Breast epithelium (tissue), 3 donors: ENCODE measurements at regions not wholly inside any gene's neighbourhood (a gene's known extent, or its start where the extent isn't known, plus 50 kb on each side); places are given as distances from the start of the nearest gene placed in this dataset.

Source experiments
- CTCF ChIP-seq, 3 donors: fragments of 450-650 bp; IDR thresholded peaks; one replicate each; pipeline ENCODE4 v1.5.1; 2016 to 2017; ENCODE audit warnings: antibody characterized with exemption in 3 of 3, mild to moderate bottlenecking in 3 of 3, moderate library complexity in 3 of 3
- POLR2AphosphoS5 ChIP-seq, 3 donors: sonication (generic); formaldehyde crosslinking; IDR thresholded peaks; one replicate each; pipeline ENCODE4 v1.6.1; 2017; ENCODE audit warnings: antibody characterized with exemption in 3 of 3

DNA sequence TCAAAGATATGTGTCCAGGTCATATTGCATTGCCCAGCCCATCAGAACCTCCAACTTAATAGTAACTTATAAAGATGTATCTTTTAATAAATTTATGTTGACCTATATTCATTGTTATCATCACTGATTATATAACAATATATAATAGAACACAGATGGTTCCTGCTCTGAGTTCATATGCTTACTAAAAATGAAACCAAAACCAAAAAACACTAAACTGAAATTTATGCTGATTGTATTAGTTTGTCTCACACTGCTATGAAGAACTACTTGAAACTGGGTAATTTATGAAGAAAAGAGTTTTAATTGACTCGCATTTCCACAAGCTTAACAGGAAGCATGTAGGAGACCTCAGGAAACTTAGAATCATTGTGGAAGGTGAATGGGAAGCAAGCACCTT is 462.5 kb upstream of the TYRP1 start:
- TF ChIP-seq CTCF (IDR thresholded peaks at IDR 0.05) (no peak), POLR2AphosphoS5 (IDR thresholded peaks at IDR 0.05) (no peak)
